NCI-H446 (cell line): ENCODE measurements at regions not wholly inside any gene's neighbourhood (a gene's known extent, or its start where the extent isn't known, plus 50 kb on each side); places are given as distances from the start of the nearest gene placed in this dataset.

Source experiments
- DNase-seq, 2 experiments: peaks; one replicate each; lab custom pipeline; 2025; lab: John Stamatoyannopoulos, UW

DNA sequence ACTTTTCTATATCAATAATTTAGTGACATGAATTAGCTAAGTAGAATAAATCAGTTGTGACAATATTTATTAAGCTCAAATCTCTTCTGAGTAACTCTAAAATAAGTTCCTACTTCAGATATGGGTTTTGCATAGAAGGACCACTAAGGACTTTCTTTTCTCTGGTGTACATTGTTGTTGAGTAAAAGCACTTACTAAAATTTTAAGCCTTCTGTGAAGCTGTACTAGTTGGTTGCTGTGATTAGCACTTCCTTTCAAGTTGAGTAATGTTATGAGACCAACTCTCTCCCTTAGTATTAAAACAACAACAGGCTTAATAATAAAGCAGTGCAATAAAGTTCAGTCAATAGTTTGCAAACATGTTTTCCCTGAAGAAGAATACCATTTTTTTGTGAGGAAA is 667.4 kb upstream of the NDST4 start:
- DNase-seq = no peak

DNA sequence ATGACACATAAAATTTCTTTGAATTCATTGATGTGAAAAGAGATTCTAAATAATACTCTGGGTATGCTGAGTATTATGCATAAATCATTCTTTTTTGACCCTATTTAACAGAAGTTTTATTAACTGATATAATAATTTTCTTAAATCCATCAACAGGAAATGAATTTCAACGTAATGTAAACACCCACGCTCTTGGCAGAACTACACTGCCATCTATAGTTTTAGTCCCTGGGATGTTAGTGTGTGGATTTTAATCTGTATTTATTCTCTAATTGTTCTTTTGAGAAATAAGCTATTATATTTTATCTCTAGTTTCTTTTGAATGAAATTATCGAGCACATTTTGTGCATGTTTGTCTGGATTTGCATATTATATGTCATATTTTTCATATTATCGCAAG is 666.8 kb upstream of the NDST4 start:
- DNase-seq = no peak

DNA sequence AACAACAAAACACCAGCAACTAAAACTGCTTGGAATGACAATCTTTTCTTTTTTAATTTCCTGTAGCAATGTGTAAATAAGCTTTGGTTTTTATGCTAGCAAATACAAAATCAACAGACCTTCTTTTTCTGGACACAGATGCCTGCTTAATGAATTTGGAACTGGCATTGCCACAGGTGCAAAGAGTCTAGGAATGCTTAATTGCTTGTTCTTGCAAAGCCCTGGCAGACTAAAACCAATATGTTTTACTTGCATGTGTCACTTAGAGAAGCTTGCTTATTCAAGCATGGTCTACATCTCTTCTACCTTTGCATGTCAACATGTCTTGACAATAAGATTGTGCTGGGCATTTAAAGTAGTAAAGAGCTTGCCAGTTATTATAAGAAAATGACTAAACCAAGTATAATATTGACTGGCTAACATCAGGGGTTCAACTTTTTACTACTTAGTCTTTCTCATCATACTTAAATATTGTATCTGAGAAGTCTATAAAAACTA is 656.7 kb upstream of the NDST4 start:
- no peak for DNase-seq

DNA sequence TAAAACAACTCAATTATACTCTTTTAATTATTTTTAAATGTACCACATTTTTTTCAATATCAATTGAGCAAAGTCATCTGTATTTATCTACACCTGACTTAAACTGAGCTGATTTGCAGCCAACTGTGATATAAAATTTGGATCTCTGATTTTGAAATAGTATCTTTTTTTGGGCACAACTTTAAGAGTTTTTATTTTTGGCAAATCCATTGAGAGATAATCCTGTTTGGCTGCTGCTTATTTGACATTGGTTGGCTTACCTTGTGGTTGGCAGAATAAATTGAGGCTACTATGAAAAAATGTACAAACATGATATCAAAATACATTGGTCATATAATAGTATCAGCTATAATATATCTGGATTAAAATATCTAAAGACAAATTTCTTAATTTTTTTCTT is 656.0 kb upstream of the NDST4 start:
- no peak for DNase-seq

DNA sequence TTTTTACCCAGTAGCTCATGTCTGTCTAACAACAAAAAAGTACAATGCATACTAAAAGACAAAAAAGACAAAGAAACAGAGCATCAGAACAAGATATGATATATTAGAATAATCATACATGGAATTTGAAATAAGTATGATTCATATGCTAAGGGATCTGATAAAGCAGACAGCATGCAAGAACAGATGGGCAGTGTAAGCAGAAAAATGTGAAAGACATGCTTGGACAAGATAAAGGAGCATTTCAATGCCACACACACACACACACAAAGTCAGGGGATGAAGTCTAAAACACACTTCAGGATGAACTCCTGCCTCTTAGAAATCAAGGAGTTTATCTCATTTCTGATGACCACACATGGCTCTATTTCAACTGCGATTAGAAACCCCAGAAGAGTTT is 649.6 kb upstream of the NDST4 start:
- no peak for DNase-seq

DNA sequence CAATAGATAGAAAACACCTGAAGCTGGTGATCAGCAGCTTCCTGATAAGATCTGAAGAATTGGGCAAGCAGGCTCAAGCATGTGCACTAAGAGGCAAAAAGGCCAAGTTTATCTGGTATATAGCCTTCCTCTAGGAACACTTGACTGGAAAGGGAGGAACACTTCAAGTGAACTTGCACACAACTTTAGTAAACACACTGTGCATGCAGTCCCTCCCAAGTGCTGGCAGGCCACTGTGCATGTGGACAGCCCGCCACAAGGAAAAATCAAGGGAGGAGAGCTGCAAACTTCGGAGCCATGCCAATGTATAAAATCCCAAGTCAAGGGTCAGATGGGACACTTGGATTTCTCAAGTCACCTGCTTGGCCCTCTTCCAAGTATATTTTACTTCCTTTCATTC is 645.8 kb upstream of the NDST4 start:
- DNase-seq = no peak

DNA sequence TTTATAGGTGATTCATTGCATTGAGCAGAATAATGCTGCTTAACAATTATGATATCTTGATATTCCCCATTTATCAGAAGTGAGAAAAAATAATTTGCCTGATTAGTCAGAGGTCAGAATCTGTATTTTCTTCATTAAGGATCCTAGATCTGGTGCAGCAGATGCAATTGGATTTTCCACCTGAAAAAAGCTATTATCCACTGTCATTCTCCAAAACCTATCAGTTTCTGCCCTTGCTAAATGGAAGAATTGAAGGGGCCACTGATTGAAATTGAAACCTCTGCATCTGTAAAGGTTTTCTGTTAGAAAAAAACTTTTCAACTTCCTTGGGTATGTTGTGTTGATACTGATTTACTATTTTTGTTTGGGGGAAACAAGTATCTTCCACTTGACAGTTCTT is 636.0 kb upstream of the NDST4 start:
- DNase-seq = no peak

DNA sequence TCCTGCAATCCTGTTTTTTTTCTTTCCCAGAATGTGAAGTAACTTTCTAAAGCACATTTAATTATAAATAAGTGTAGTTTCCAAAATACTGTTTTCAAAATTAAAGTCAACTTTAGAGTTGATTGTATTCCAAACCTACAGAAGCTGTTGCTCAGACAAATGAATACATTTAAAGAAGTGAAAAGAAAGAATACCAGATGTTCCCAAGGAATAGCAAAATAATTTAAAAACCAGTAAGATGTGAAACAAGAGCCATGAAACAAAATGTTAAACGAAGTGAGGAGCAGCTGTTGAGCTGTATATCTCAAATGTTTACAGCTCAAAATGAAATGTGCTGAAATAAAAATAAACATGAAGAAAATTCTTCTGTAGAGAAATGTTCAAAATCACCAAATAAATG is 627.4 kb upstream of the NDST4 start:
- no peak for DNase-seq

DNA sequence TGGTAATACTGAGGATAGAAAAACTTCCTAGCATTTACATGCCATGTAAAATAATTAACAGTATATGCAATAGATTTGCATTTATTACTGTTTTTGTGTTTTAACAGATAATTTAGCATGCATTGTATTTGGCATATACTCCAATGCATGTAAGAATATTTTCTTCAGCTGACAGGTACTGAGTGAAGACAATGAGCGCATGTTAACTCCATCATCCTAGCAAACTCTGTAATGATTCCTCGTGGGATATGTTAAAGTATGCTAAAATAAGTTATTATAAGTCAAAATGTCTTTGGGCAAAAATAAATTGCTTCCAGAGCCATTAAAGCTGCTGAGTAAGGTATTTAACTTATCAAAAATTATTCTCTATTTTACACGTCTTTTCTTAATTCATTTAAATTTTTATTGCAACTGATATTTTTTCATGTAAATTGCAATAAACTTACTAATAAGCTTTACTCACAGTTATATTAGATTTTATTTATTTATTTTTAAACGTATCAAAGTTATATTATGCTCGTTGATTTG is 616.4 kb upstream of the NDST4 start:
- DNase-seq = no peak

DNA sequence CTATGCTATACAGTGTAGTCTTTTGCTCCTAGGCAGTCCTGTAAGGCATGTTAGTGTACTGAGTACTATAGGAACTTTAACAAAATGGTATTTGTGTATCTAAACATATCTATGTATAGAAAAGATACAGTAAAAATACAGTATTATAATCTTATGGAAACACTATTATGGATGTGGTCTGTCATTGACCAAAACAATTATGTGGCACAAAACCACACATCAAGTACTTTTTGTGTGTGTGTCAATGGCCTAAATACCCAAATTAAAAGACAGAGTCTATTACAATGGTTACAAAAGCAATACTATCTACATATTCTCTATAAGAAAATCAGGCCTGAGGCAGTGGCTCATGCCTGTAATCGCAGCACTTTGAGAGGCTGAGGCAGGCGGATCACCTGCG is 610.2 kb upstream of the NDST4 start:
- DNase-seq = no peak

DNA sequence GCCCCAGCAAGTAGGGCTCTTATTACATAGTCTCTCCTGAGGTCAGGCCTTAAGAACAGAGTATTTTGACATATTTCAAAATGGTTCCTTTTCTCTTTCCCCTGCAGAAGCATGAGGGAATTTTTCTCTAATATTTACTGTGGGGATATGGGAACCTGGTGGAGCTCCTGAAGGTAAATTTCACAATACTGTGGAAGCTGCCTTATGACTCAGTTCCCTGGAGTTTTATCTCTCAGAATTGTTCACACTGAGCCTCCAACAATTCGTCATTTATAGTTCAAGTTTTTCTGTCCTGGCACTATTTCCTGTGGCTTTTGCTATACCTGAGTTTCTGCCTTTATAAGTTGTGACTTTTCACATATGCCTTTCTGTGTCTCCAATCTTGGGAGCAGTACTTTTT is 607.2 kb upstream of the NDST4 start:
- DNase-seq = no peak

DNA sequence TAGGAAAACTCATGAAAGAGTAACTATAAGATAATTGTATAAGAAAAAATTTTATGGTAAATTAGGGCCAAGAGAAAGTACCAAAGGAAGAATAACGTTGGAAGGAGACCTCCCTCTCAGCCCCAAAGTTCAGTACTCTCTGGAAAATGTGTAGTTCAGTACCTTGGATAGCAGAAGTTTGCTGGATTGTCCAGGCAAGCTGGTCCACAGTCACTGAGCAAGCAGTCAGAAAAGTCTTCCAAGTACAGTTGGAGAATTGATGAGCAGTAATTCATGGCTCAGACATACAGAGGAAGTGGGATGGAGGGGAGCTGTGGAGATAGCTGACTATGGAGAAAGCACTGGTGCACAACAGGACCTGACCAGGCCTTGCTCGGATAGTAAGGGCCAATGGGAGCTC is 598.2 kb upstream of the NDST4 start:
- DNase-seq = no peak

DNA sequence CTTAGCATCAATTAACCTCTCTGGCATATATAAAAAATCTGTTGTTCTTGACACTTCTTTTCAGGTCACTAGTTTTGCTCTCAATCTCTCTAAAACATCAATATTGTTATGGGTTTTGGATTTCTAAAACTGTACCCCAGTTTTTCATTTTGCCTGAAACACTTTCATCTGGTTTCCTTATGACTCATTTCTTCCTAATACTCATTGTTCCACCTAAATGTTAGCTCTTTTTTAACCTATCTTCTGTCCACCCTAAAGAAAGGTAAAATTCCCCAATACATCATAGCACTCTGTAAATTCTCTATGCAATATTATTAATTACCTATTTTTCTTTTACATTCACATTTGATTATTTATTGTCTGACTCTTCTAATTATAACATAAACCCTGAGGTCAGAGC is 575.5 kb upstream of the NDST4 start:
- DNase-seq = no peak

DNA sequence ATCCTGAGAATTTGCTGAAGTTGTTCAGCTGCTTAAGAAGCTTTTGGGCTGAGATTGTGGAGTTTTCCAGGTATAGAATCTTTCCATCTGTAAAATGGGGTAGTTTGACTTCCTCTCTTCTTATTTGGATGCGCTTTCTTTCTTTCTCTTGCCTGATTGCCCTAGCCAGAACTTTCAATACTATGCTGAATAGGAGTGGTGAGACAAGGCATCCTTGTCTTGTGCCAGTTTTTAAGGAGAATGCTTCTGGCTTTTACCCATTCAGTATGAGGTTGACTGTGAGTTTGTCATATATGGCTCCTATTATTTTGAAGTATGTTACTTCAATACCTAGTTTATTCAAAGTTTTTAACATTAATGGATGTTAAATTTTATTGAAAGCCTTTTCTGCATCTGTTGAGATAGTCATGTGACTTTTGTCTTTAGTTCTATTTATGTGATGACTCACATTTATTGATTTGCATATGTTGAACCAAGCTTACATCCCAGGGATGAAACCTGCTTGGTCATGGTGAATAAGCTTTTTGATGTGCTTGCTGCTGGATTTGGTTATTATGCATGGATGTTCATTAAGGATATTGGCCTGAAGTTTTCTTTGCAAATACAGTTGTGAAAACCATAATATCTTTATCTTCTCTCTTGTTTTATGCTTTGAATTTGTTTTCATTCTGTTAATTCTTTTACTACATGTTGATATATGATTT is 573.8 kb upstream of the NDST4 start:
- DNase-seq = no peak

DNA sequence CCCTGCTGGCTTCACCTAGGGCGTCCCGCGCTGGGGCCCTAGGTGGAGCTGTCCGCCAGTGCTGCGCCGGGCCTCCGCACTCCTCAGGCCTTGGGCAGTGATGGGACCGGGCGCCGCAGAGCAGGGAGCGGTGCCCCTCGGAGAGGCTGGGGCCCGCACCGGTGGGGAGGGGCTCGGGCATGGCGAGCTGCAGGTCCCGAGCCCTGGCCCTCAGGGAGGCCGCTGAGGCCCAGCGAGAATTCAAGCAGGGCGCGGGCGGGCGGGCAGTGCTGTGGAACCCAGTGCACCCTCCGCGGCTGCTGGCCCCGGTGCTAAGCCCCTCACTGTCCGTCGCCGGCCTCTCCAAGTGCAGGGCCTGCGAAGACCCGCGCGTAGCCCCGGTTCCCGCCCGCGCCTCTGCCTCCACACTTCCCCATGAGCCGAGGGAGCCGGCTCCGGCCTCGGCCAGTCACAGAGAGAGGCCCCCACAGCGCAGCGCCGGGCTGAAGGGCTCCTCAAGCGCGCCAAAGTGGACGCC is 565.1 kb upstream of the NDST4 start:
- DNase-seq = no peak

DNA sequence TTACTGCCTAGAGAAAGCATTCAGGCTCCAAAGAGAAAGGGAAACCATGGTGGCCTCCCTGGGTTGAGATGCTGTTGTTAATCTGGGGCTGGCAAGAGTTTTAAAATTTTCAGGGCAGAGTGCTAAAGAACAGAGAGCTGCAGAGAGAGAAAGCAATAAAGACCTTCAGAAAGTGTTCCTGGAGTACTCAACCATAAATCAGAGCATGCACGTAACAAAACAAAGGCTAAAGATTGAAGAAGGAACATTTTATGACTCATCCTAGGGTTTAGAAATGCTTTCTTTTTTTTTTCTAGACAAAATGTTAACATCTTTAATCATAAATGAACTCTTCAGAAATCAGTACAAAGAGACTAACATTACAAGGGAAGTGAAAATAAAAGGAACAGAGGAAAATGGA is 562.3 kb upstream of the NDST4 start:
- no peak for DNase-seq

DNA sequence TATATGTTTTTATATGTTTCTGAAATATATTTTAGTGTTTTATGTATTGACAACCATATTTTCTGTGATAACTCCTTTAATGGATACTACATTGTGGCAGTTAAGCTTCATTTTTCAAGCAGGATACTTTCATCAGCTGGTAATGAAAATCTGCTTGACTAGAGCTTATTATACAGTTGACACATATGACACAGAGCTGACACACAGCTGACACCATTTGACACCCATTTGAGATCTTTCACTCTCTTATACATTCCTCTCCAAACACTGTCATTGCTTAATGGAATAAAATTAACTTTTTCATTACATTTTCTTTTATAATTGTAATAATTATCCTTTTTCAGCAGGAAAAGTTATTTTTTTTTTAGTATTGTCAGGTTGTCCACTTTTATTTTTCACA is 561.1 kb upstream of the NDST4 start:
- no peak for DNase-seq

DNA sequence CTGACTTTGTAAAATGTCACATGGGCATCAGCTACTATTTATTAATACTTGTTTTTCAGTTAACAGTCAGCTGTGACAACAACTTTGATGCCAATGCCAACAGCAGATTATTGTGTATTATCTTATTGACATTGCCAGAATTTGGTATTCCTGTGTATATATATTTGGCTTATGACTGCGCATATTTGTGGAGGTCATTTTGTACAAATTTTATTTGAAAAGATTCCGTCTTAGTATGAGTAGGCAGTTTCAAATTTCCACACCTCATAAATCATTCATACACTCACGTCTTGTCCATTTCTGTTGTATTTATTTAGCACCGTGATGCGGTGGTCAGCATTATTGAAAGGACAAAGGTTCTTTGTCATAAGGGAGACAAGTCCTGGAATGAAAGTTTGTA is 558.2 kb upstream of the NDST4 start:
- no peak for DNase-seq

DNA sequence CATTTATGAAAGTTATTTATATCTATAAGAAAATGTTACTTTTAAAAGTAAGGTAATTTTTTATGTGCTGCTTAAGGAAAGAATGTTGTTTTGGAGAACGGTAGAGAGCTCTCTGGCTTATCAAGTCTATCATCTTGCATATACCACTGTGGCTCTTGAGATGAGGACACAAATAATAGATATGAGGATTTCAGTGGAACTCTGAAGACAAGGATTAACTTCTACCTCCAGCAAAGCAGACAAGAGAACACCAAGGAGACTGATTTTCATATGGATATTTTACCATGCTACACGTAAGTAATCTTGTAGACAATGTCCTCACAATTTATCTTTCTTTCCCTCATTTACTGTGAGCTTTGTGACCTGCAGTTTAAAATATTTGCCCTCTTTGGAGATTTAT is 557.5 kb upstream of the NDST4 start:
- DNase-seq = no peak

DNA sequence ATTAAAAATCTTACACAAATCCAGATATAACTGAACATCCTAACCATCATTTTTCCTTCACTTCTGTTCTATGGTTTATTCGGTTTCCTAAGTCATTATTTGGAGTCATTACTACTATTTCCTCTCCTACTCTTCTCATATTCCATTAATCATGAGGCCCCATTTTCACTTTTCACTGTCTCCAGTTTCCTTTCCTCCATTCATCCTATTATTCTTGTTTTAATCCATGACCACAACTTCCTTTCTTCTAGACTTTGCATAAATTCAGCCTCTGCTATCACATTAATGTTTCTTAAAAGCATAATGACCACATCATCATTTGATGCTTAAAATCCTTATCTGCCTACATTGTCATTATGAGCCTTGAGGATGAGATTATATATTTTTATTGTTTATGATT is 555.0 kb upstream of the NDST4 start:
- DNase-seq = no peak

DNA sequence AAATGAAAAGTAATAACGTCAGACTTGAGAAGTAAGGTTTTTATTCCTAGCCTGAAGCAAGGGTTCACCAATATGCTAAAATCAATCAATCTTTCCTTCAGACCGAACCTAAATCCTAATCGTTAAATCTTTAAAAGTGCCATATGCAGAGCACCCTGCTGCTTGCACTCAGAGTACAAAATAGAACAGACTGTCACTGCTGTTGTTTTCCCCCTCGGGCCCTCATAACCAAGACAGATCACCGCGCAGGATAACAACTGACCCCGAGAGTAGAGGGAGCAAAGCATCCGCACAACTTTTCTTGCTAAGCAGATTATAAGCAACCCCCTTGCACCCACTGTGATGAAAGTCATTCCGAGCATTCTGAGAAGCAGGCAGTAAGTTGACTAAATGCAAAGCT is 550.9 kb upstream of the NDST4 start:
- no peak for DNase-seq

DNA sequence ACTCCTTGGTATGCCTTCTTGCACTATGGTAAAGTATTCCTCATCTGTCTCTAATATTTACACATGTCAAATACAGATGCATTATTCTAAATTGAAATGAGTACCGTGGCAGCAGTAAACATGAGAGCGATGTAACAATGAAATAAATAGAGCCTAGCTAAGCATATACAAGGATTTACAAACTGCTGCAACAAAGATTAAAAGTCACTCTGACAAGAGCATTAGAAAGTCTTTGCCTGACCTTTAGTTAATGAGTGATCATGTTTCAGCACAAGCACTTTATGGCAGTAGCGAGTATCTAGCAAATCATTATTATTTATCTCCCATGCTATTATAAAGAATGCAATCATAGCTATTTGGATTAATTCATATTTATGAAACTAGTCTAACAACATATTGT is 547.0 kb upstream of the NDST4 start:
- DNase-seq = no peak

DNA sequence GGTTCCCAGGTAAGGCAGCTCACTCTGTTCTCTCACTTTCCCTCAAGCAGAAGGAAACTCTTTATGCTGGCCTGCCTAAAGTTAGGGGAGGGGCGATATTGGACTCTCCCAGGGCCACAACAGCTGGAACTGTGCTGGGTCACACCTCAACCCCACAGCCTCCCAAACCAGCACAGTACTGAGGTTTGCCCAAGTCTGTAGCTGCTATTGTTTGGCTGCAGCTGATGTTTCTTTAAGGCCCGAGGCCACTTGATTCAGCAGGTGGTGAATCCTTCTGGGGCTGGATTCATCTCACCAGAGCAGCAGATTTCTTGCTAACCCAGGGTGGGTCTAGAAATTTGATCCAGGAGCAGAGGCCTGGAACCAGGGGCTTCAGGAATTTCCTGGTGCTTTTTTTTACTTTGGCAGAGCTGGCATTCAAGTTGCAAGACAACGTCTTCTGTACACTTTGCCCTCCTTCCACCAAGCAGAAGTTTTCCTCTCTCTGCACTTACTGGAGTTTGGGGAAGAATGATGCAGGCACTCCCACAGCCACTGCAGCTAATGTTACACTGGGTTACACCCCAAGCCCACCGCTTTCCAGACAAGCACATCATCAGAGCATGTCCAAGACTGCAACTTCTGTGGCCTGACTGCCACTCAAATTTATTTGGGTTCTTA is 544.7 kb upstream of the NDST4 start:
- DNase-seq = no peak

DNA sequence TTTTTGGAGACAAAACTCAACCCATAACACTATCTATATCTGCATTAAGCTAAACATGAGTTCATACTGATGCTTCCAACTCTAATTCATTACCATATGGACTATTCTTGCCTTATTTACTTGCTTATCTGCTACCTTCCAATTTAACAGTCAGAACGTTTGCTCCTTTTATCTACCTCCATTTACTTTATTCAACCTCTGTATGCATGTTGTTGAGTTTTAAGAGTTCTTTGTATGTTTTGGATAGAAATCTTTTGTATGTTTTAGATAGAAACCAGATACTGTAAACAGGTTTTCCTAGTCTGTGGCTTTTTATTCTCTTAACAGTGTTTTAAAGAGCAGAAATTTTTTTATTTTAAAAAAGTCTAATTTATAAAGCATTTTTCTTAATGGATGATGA is 542.2 kb upstream of the NDST4 start:
- no peak for DNase-seq
